ENCODE measurements at regions not wholly inside any gene's neighbourhood (a gene's known extent, or its start where the extent isn't known, plus 50 kb on each side); places are given as distances from the start of the nearest gene placed in this dataset.

DNA sequence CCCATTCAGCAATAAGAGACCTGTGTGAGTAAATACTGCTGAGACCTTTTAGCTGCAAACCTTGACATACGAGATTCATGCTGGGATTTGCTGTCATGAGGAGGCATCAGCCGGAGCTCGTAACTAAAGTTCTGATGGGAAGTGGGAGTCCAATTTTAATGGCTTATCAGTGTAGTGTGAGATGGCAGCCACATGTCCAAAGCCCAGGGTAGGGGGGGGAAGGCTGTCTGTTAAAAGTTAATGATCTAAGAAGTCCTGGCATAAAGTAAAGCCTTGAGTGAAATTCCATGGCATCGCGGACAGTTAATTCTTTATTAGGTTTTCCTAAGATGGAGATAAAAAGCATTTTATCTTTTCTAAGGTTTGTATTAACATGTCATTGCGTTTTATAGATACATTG lies 240.0 kb downstream of the AACS start:
- dilution Hi-C loops (cut with MboI; ENCODE audit: extremely low pct_ligation_motif_present, low sequenced_read_pairs) (no loop called here), intact Hi-C loops (cut with micrococcal nuclease) (no loop called here)
- Histone ChIP-seq H3K27ac (ENCODE audit: insufficient read depth, low read depth, low read length) (no peak overlapping the region), H3K4me3 (replicated peaks in 1 of 3; ENCODE audit: insufficient read depth in 1 of 3, low read depth in 1 of 3, low read length in 3 of 3) (no peak overlapping the region), H3K9me3 (replicated peaks; ENCODE audit: control insufficient read depth, insufficient read depth, low read length) (no peaks in the 10 kb centered on the region), H3K27me3 (ENCODE audit: control insufficient read depth in 2 of 2, insufficient read depth in 2 of 2, low read length in 2 of 2) (no peaks in the 10 kb centered on the region), H3K79me2 (ENCODE audit: control insufficient read depth, insufficient read depth, low read length) (no peaks in the 10 kb centered on the region), H3K4me1 (ENCODE audit: control insufficient read depth, extremely low read depth, insufficient read depth, low read length) (no peaks in the 10 kb centered on the region), H3K9me1 (replicated peaks; ENCODE audit: control insufficient read depth, extremely low read depth, insufficient read depth, low read length) (no peaks in the 10 kb centered on the region), H3K9ac (replicated peaks; ENCODE audit: extremely low read depth, insufficient read depth, low read length) (no peak overlapping the region), H2AFZ (ENCODE audit: low read depth, low read length) (no peak overlapping the region), H4K20me1 (replicated peaks; ENCODE audit: control insufficient read depth, extremely low read depth, insufficient read depth, low read length) (no peaks in the 10 kb centered on the region), H3K4me2 (ENCODE audit: insufficient read depth, low read length) (no peak overlapping the region), H3K36me3 (ENCODE audit: control insufficient read depth in 2 of 2, extremely low read depth in 1 of 2, insufficient read depth in 2 of 2, low read length in 2 of 2) (no peaks in the 10 kb centered on the region)
- no peak for FAIRE-seq
- DNase-seq (ENCODE audit: low read depth, low spot score): no peak
- TF ChIP-seq GATA2 (IDR thresholded peaks at IDR 0.05; ENCODE audit: insufficient read depth, insufficient read length, low read depth, low read length): no peak
- TF ChIP-seq, protein P1, sequence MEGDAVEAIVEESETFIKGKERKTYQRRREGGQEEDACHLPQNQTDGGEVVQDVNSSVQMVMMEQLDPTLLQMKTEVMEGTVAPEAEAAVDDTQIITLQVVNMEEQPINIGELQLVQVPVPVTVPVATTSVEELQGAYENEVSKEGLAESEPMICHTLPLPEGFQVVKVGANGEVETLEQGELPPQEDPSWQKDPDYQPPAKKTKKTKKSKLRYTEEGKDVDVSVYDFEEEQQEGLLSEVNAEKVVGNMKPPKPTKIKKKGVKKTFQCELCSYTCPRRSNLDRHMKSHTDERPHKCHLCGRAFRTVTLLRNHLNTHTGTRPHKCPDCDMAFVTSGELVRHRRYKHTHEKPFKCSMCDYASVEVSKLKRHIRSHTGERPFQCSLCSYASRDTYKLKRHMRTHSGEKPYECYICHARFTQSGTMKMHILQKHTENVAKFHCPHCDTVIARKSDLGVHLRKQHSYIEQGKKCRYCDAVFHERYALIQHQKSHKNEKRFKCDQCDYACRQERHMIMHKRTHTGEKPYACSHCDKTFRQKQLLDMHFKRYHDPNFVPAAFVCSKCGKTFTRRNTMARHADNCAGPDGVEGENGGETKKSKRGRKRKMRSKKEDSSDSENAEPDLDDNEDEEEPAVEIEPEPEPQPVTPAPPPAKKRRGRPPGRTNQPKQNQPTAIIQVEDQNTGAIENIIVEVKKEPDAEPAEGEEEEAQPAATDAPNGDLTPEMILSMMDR (IDR thresholded peaks at IDR 0.05; ENCODE audit: extremely low read depth in 1 of 2, insufficient read depth in 1 of 2, low read depth in 1 of 2, low read length in 2 of 2): no peak
- TF ChIP-seq POLR2A (IDR thresholded peaks at IDR 0.05; ENCODE audit: low read depth, low read length): no peak
- TF ChIP-seq, protein P2, sequence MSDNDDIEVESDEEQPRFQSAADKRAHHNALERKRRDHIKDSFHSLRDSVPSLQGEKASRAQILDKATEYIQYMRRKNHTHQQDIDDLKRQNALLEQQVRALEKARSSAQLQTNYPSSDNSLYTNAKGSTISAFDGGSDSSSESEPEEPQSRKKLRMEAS (IDR thresholded peaks at IDR 0.05; ENCODE audit: insufficient read depth, insufficient read length): no peak
- no peak for TF ChIP-seq POLR2AphosphoS5 (IDR thresholded peaks at IDR 0.05; ENCODE audit: insufficient read depth, low read depth, low read length)
- TF ChIP-seq JUN (IDR thresholded peaks at IDR 0.05; ENCODE audit: borderline replicate concordance, insufficient read depth, insufficient read length, low read depth): no peak
- TF ChIP-seq EZH2 (IDR thresholded peaks at IDR 0.05; ENCODE audit: borderline replicate concordance, low read depth, low read length, severe bottlenecking): no peak
- TF ChIP-seq FOS (IDR thresholded peaks at IDR 0.05; ENCODE audit: borderline replicate concordance, insufficient read depth, low read length): no peak
- TF ChIP-seq MYC (IDR thresholded peaks at IDR 0.05; ENCODE audit: low read depth, low read length): no peak
- no TSS peak for BruUV-seq (replicated peaks)
- POLR2A ChIA-PET: no interaction called here
- CTCF ChIA-PET: no interaction called here

Measured in endothelial cell of umbilical vein (primary cell).